ENCODE measurements at regions not wholly inside any gene's neighbourhood (a gene's known extent, or its start where the extent isn't known, plus 50 kb on each side); places are given as distances from the start of the nearest gene placed in this dataset.
"Not testable (repeated sequence)": the region's sequence is repeated elsewhere in the genome, so short reads cannot be mapped to it uniquely, and the experiment has no call there.

GRCh38 chr16:70037913-70038312 is 76.2 kb upstream of the PDPR start:
- H3K27me3 ChIP-seq (replicated peaks in 1 of 4; ENCODE audit: control insufficient read depth in 3 of 4, extremely low read depth in 1 of 4, insufficient read depth in 3 of 4, low read length in 3 of 4); H3K23ac ChIP-seq (ENCODE audit: insufficient read length); H2BK5ac ChIP-seq (ENCODE audit: low read depth, low read length); H3K27ac ChIP-seq (ENCODE audit: low read depth, low read length); H2BK20ac ChIP-seq (ENCODE audit: low read length); H3K18ac ChIP-seq (ENCODE audit: extremely low read depth, low read length); H3K4me2 ChIP-seq (ENCODE audit: insufficient read depth in 1 of 2, low read depth in 2 of 2, low read length in 2 of 2); H4K20me1 ChIP-seq (replicated peaks in 1 of 2; ENCODE audit: control insufficient read depth in 1 of 2, insufficient read depth in 2 of 2, low read length in 2 of 2); H2BK12ac ChIP-seq (ENCODE audit: low read depth, low read length); H2BK120ac ChIP-seq (replicated peaks; ENCODE audit: low read depth, low read length); CTCF ChIA-PET (ENCODE audit: partially characterized antibody); H3K4ac ChIP-seq (replicated peaks; ENCODE audit: insufficient read length, low read depth, low read length); H3K23me2 ChIP-seq (ENCODE audit: low read depth, low read length); H2AFZ ChIP-seq (ENCODE audit: low read length); H3K79me2 ChIP-seq (ENCODE audit: control insufficient read depth in 1 of 2, insufficient read depth in 2 of 2, low read length in 2 of 2); H4K8ac ChIP-seq (ENCODE audit: extremely low read depth, insufficient read depth, low read length); H3K4me3 ChIP-seq (ENCODE audit: extremely low read depth in 1 of 4, insufficient read depth in 2 of 4, low read depth in 3 of 4, low read length in 4 of 4); H3K9ac ChIP-seq (replicated peaks in 1 of 4; ENCODE audit: extremely low read depth in 1 of 4, low read depth in 3 of 4, low read length in 3 of 4); H4K91ac ChIP-seq (replicated peaks; ENCODE audit: insufficient read length, low read length); H3K56ac ChIP-seq (replicated peaks; ENCODE audit: insufficient read length, low read depth, low read length); H2BK15ac ChIP-seq (ENCODE audit: low read length); H3K79me1 ChIP-seq (ENCODE audit: low read depth, low read length); DNase-seq (ENCODE audit: low read depth in 1 of 2, low spot score in 2 of 2); H2AK5ac ChIP-seq (ENCODE audit: low read depth, low read length); H3K9me3 ChIP-seq (ENCODE audit: insufficient read depth in 2 of 2, low read depth in 1 of 2, low read length in 1 of 2); H4K5ac ChIP-seq (ENCODE audit: insufficient read length, low read depth, low read length); POLR2A ChIA-PET (ENCODE audit: partially characterized antibody); H3K4me1 ChIP-seq (replicated peaks in 1 of 4; ENCODE audit: control insufficient read depth in 3 of 4, insufficient read depth in 4 of 4, low read length in 3 of 4); H3K14ac ChIP-seq (ENCODE audit: insufficient read length): not testable (repeated sequence)
- WGBS, 2 experiments (ENCODE audit: extremely low coverage in 1 of 2, insufficient coverage in 1 of 2, insufficient read length in 1 of 2, insufficient replicate concordance in 2 of 2, low coverage in 1 of 2, low lambda C conversion rate in 2 of 2, missing lambda C conversion rate in 1 of 2), result no CpG with 5 or more reads among the region's 3 CpGs
- peaks cover 0 to 15% (median 0%) of the 10 kb centered on the region in 4 experiments; a peak in 2 of 8 replicates for H3K36me3 ChIP-seq (ENCODE audit: control insufficient read depth in 2 of 4, insufficient read depth in 4 of 4, low read length in 3 of 4)
- FAIRE-seq, result peak; percentile 62

GRCh38 chr16:70040554-70040953 is 73.6 kb upstream of the PDPR start:
- FAIRE-seq; POLR2A ChIA-PET (ENCODE audit: partially characterized antibody): not testable (repeated sequence)

More at GRCh38 chr16:70040554-70040953, 73.6 kb upstream of the PDPR start:
- H3K4ac ChIP-seq (replicated peaks; ENCODE audit: insufficient read length, low read depth, low read length); H3K27me3 ChIP-seq (replicated peaks in 1 of 4; ENCODE audit: control insufficient read depth in 3 of 4, extremely low read depth in 1 of 4, insufficient read depth in 3 of 4, low read length in 3 of 4); H3K79me2 ChIP-seq (ENCODE audit: control insufficient read depth in 1 of 2, insufficient read depth in 2 of 2, low read length in 2 of 2); H3K56ac ChIP-seq (replicated peaks; ENCODE audit: insufficient read length, low read depth, low read length); H4K20me1 ChIP-seq (replicated peaks in 1 of 2; ENCODE audit: control insufficient read depth in 1 of 2, insufficient read depth in 2 of 2, low read length in 2 of 2); H3K36me3 ChIP-seq (ENCODE audit: control insufficient read depth in 2 of 4, insufficient read depth in 4 of 4, low read length in 3 of 4); H3K23me2 ChIP-seq (ENCODE audit: low read depth, low read length); H3K4me1 ChIP-seq (replicated peaks in 1 of 4; ENCODE audit: control insufficient read depth in 3 of 4, insufficient read depth in 4 of 4, low read length in 3 of 4); H2BK12ac ChIP-seq (ENCODE audit: low read depth, low read length); H3K79me1 ChIP-seq (ENCODE audit: low read depth, low read length); H4K8ac ChIP-seq (ENCODE audit: extremely low read depth, insufficient read depth, low read length); H3K18ac ChIP-seq (ENCODE audit: extremely low read depth, low read length); CTCF ChIA-PET (ENCODE audit: partially characterized antibody); H3K9ac ChIP-seq (replicated peaks in 1 of 4; ENCODE audit: extremely low read depth in 1 of 4, low read depth in 3 of 4, low read length in 3 of 4); H2AK5ac ChIP-seq (ENCODE audit: low read depth, low read length); H2BK120ac ChIP-seq (replicated peaks; ENCODE audit: low read depth, low read length); H2BK15ac ChIP-seq (ENCODE audit: low read length); H2AFZ ChIP-seq (ENCODE audit: low read length); H3K4me2 ChIP-seq (ENCODE audit: insufficient read depth in 1 of 2, low read depth in 2 of 2, low read length in 2 of 2); H3K14ac ChIP-seq (ENCODE audit: insufficient read length); DNase-seq (ENCODE audit: low read depth in 1 of 2, low spot score in 2 of 2); H3K4me3 ChIP-seq (ENCODE audit: extremely low read depth in 1 of 4, insufficient read depth in 2 of 4, low read depth in 3 of 4, low read length in 4 of 4); H2BK20ac ChIP-seq (ENCODE audit: low read length); H3K9me3 ChIP-seq (ENCODE audit: insufficient read depth in 2 of 2, low read depth in 1 of 2, low read length in 1 of 2); H3K27ac ChIP-seq (ENCODE audit: low read depth, low read length); H4K91ac ChIP-seq (replicated peaks; ENCODE audit: insufficient read length, low read length); H4K5ac ChIP-seq (ENCODE audit: insufficient read length, low read depth, low read length); H3K23ac ChIP-seq (ENCODE audit: insufficient read length); H2BK5ac ChIP-seq (ENCODE audit: low read depth, low read length): not testable (repeated sequence)
- WGBS, 2 experiments (ENCODE audit: extremely low coverage in 1 of 2, insufficient coverage in 1 of 2, insufficient read length in 1 of 2, insufficient replicate concordance in 2 of 2, low coverage in 1 of 2, low lambda C conversion rate in 2 of 2, missing lambda C conversion rate in 1 of 2), result 84% methylated on average over 5 of the region's 5 CpGs; no CpG with 5 or more reads in 1 of the 2 experiments
